Spleen (tissue), 7 donors: ENCODE measurements at regions not wholly inside any gene's neighbourhood (a gene's known extent, or its start where the extent isn't known, plus 50 kb on each side); places are given as distances from the start of the nearest gene placed in this dataset.

Experiments
- POLR2AphosphoS5 ChIP-seq, 3 donors: sonication (generic); formaldehyde crosslinking; IDR thresholded peaks; one replicate each; pipeline ENCODE4 v1.5.1; 2017; ENCODE audit warnings: antibody characterized with exemption in 3 of 3
- TF ChIP-seq, protein P1 (sequence below), 11 experiments: fragments of 200-600 bp in 7 of 11; fragments of 450-650 bp in 4 of 11; sonication (generic) in 4 of 11; IDR thresholded peaks in 8 of 11; conservative IDR thresholded peaks in 3 of 11; 1 replicate in 7 of 11; 2 replicates in 4 of 11; pipeline versions ENCODE4 v1.4.0 to v1.8.0; 2016 to 2021; ENCODE audit warnings: antibody characterized with exemption in 11 of 11, inconsistent platforms in 4 of 11, mild to moderate bottlenecking in 1 of 11
- donor health status: DM: no; HTN: no; CAD: no; lungs with moderate emphysema.
- donor health status: DM: no; HTN: no; CAD: no.
- donor health status: DM: no; HTN: no; CAD: no.

DNA sequence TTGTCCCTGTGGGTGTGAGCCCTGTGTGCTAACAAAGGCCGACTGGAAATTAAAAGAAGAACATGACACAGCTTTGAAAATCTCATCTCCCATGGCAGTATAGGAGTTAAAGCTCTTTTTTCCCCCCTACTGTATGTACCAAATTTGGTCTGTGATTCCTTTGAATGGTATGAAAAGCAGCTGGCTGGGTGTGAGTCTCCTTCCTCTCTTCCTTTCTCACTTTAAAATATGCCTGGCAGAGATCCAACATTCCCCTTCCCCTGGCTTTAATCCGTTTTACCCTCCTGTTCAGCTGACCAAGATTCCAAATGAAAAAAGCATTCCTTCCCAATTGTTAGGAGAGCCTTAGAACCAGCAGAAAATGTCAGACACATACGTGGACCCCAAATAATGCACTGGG, 225.0 kb upstream of the CELF2 start:
- TF ChIP-seq, protein P1, sequence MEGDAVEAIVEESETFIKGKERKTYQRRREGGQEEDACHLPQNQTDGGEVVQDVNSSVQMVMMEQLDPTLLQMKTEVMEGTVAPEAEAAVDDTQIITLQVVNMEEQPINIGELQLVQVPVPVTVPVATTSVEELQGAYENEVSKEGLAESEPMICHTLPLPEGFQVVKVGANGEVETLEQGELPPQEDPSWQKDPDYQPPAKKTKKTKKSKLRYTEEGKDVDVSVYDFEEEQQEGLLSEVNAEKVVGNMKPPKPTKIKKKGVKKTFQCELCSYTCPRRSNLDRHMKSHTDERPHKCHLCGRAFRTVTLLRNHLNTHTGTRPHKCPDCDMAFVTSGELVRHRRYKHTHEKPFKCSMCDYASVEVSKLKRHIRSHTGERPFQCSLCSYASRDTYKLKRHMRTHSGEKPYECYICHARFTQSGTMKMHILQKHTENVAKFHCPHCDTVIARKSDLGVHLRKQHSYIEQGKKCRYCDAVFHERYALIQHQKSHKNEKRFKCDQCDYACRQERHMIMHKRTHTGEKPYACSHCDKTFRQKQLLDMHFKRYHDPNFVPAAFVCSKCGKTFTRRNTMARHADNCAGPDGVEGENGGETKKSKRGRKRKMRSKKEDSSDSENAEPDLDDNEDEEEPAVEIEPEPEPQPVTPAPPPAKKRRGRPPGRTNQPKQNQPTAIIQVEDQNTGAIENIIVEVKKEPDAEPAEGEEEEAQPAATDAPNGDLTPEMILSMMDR (IDR thresholded peaks at IDR 0.05 in 8 of 11, conservative IDR thresholded peaks at IDR 0.05 in 3 of 11): no peak
- TF ChIP-seq POLR2AphosphoS5 (IDR thresholded peaks at IDR 0.05): no peak
